Fibroblast of the aortic adventitia (primary cell): ENCODE measurements at regions not wholly inside any gene's neighbourhood (a gene's known extent, or its start where the extent isn't known, plus 50 kb on each side); places are given as distances from the start of the nearest gene placed in this dataset.
"Not testable (repeated sequence)": the region's sequence is repeated elsewhere in the genome, so short reads cannot be mapped to it uniquely, and the experiment has no call there.

Experiments
- DNase-seq: peaks from one replicate; pipeline ENCODE4 v3.0.0-alpha.2; 2010; ENCODE audit warnings: low read depth
- H3K4me3 ChIP-seq: 2 replicates; pipeline ENCODE4 v1.5.1; 2011; ENCODE audit warnings: low read depth, mild to moderate bottlenecking, control low read depth, low read length, moderate library complexity
- CTCF ChIP-seq: IDR thresholded peaks from 2 replicates; pipeline ENCODE4 v1.5.1; 2011; ENCODE audit warnings: mild to moderate bottlenecking, low read length, control low read depth, inconsistent platforms; ENCODE audit not compliant: insufficient read depth

GRCh38 chr1:185463433-185463832 lies 146.4 kb upstream of the IVNS1ABP start:
- no peak overlapping the region for H3K4me3 ChIP-seq
- no peak for TF ChIP-seq CTCF
- no peak for DNase-seq

GRCh38 chr1:185463011-185463410 lies 146.0 kb upstream of the IVNS1ABP start:
- DNase-seq = peak; percentile 5
- TF ChIP-seq CTCF = no peak
- no peak overlapping the region for H3K4me3 ChIP-seq

GRCh38 chr1:185460723-185461122 lies 143.7 kb upstream of the IVNS1ABP start:
- not testable (repeated sequence) for DNase-seq, H3K4me3 ChIP-seq

- TF ChIP-seq CTCF = no peak
- no peak overlapping the region for H3K4me3 ChIP-seq
- no peak for DNase-seq
Measured at GRCh38 chr1:185459141-185459540, 142.1 kb upstream of the IVNS1ABP start.

- no peak overlapping the region for H3K4me3 ChIP-seq
- no peak for DNase-seq
- TF ChIP-seq CTCF = no peak
Measured at GRCh38 chr1:185458670-185459069, 141.6 kb upstream of the IVNS1ABP start.

- H3K4me3 ChIP-seq = no peak overlapping the region
- peak; percentile 54 for DNase-seq
- no peak for TF ChIP-seq CTCF
Measured at GRCh38 chr1:185453496-185454192, 136.6 kb upstream of the IVNS1ABP start.

GRCh38 chr1:185450917-185451316 lies 133.9 kb upstream of the IVNS1ABP start:
- no peak overlapping the region for H3K4me3 ChIP-seq
- no peak for TF ChIP-seq CTCF
- no peak for DNase-seq
